IMR-90 (cell line): ENCODE measurements at regions not wholly inside any gene's neighbourhood (a gene's known extent, or its start where the extent isn't known, plus 50 kb on each side); places are given as distances from the start of the nearest gene placed in this dataset.

Experiments
- ATAC-seq: fragments of 200-7000 bp; cut with Tn5 transposase; 2 replicates; pipeline ENCODE4 v1.9.1; 2020; ENCODE audit warnings: low read depth, mild to moderate bottlenecking, moderate library complexity
- BruUV-seq: library from RNA; stranded (reverse); fragments of 400-500 nt; replicated peaks from 2 replicates; lab custom pipeline; 2021; lab: Mats Ljungman, UMichigan
- CTCF ChIA-PET: fragments of 300-600 bp; formaldehyde crosslinking; extraction: SDS; loops from one replicate; lab custom pipeline; 2021; ENCODE audit warnings: antibody characterized with exemption; lab: Yijun Ruan, JAX
- POLR2A ChIA-PET: fragments of 300-600 bp; sonication (Branson Sonifier 250); formaldehyde crosslinking; loops from one replicate; lab custom pipeline; 2022; ENCODE audit warnings: antibody characterized with exemption; ENCODE audit not compliant: unreplicated experiment; lab: Charles Lee
- DNase-seq: peaks from one replicate; pipeline ENCODE4 v3.0.0; 2013
- H2AFZ ChIP-seq: replicated peaks from 2 replicates; pipeline ENCODE3; 2013; ENCODE audit warnings: low read length, mild to moderate bottlenecking; ENCODE audit not compliant: poor library complexity
- H2AK5ac ChIP-seq: 2 replicates; pipeline ENCODE4 v1.6.1; 2013; ENCODE audit warnings: low read depth, low read length, inconsistent platforms
- H2AK9ac ChIP-seq: replicated peaks from 2 replicates; pipeline ENCODE3; 2013; ENCODE audit warnings: mild to moderate bottlenecking, low read depth, low read length, moderate library complexity; ENCODE audit not compliant: poor library complexity
- H2BK120ac ChIP-seq: 2 replicates; pipeline ENCODE4 v1.6.1; 2013; ENCODE audit warnings: low read depth, low read length, inconsistent platforms
- H2BK15ac ChIP-seq: 3 replicates; pipeline ENCODE4 v1.6.1; 2013; ENCODE audit warnings: low read depth, low read length, inconsistent platforms
- H2BK20ac ChIP-seq: 2 replicates; pipeline ENCODE4 v1.6.1; 2013; ENCODE audit warnings: low read depth, mild to moderate bottlenecking, inconsistent platforms, low read length, moderate library complexity
- H2BK5ac ChIP-seq: 2 replicates; pipeline ENCODE4 v1.6.1; 2013; ENCODE audit warnings: mild to moderate bottlenecking, low read depth, low read length, inconsistent platforms; ENCODE audit not compliant: poor library complexity, severe bottlenecking
- H3K14ac ChIP-seq: replicated peaks from 2 replicates; pipeline ENCODE4 v1.6.1; 2013; ENCODE audit warnings: low read depth, low read length, inconsistent platforms
- H3K18ac ChIP-seq: 2 replicates; pipeline ENCODE4 v1.6.1; 2013; ENCODE audit warnings: low read depth, low read length, control low read depth
- H3K23ac ChIP-seq: 2 replicates; pipeline ENCODE4 v1.6.1; 2013; ENCODE audit warnings: low read depth, low read length, inconsistent platforms
- H3K27ac ChIP-seq: 2 replicates; pipeline ENCODE4 v1.5.1; 2013; ENCODE audit warnings: mild to moderate bottlenecking, control low read depth, low read length; ENCODE audit not compliant: insufficient read depth
- H3K27me3 ChIP-seq: 2 replicates; pipeline ENCODE4 v1.6.1; 2013; ENCODE audit warnings: low read length; ENCODE audit not compliant: control insufficient read depth, insufficient read depth
- H3K36me3 ChIP-seq: 2 replicates; pipeline ENCODE4 v1.6.1; 2013; ENCODE audit warnings: low read length, mixed read lengths; ENCODE audit not compliant: control insufficient read depth, insufficient read depth
- H3K4ac ChIP-seq: 2 replicates; pipeline ENCODE4 v1.6.1; 2013; ENCODE audit warnings: low read depth, low read length, inconsistent platforms
- H3K4me1 ChIP-seq: 2 replicates; pipeline ENCODE4 v1.6.1; 2013; ENCODE audit warnings: low read length, mixed read lengths; ENCODE audit not compliant: control insufficient read depth, insufficient read depth
- H3K4me2 ChIP-seq: 2 replicates; pipeline ENCODE4 v1.6.1; 2013; ENCODE audit warnings: low read depth, mild to moderate bottlenecking, control low read depth, low read length, moderate library complexity
- H3K4me3 ChIP-seq: 2 replicates; pipeline ENCODE4 v1.5.1; 2013; ENCODE audit warnings: low read depth, mild to moderate bottlenecking, control low read depth, low read length, moderate library complexity; ENCODE audit not compliant: insufficient read depth
- H3K56ac ChIP-seq: 2 replicates; pipeline ENCODE4 v1.6.1; 2013; ENCODE audit warnings: low read length, inconsistent platforms; ENCODE audit not compliant: insufficient read depth; ENCODE audit errors: extremely low read depth
- H3K79me1 ChIP-seq, 2 experiments: 2 replicates each; pipeline ENCODE4 v1.6.1; 2013; ENCODE audit warnings: low read length in 2 of 2, inconsistent platforms in 1 of 2, low read depth in 1 of 2
- H3K9ac ChIP-seq: 2 replicates; pipeline ENCODE4 v1.6.1; 2013; ENCODE audit warnings: low read depth, low read length, control low read depth
- H3K9me1 ChIP-seq: 2 replicates; pipeline ENCODE4 v1.6.1; 2013; ENCODE audit warnings: low read length, inconsistent platforms; ENCODE audit not compliant: insufficient read depth
- H3K9me3 ChIP-seq: 2 replicates; pipeline ENCODE4 v1.6.1; 2013; ENCODE audit warnings: low read length; ENCODE audit not compliant: control insufficient read depth, insufficient read depth
- H4K20me1 ChIP-seq: 2 replicates; pipeline ENCODE4 v1.6.1; 2013; ENCODE audit warnings: low read length, inconsistent platforms; ENCODE audit not compliant: insufficient read depth
- H4K5ac ChIP-seq: 2 replicates; pipeline ENCODE4 v1.6.1; 2013; ENCODE audit warnings: mild to moderate bottlenecking, low read depth, low read length, control low read depth
- H4K8ac ChIP-seq, 2 experiments: 2 replicates each; pipeline ENCODE4 v1.6.1; 2013; ENCODE audit warnings: low read depth in 2 of 2, low read length in 2 of 2, control low read depth in 1 of 2, inconsistent platforms in 1 of 2
- H4K91ac ChIP-seq: 2 replicates; pipeline ENCODE4 v1.6.1; 2013; ENCODE audit warnings: low read depth, low read length, inconsistent platforms; ENCODE audit not compliant: insufficient read depth
- BHLHE40 ChIP-seq: fragments of 150-350 bp; IDR thresholded peaks from 2 replicates; pipeline ENCODE4 v1.6.1; 2016; ENCODE audit warnings: mild to moderate bottlenecking, low read depth, low read length
- CEBPB ChIP-seq: IDR thresholded peaks from 2 replicates; pipeline ENCODE4 v1.6.1; 2012; ENCODE audit warnings: low read depth, low read length, improper control_type of control experiment
- CHD1 ChIP-seq: IDR thresholded peaks from 2 replicates; pipeline ENCODE4 v1.6.1; 2012; ENCODE audit warnings: low read depth, low read length, improper control_type of control experiment
- CTCF ChIP-seq: conservative IDR thresholded peaks from 2 replicates; pipeline ENCODE4 v1.5.1; 2012; ENCODE audit warnings: mild to moderate bottlenecking, low read depth, low read length, improper control_type of control experiment
- ELK1 ChIP-seq: fragments of 150-350 bp; IDR thresholded peaks from 2 replicates; pipeline ENCODE4 v1.6.1; 2016; ENCODE audit warnings: low read depth, mild to moderate bottlenecking, low read length, moderate library complexity, borderline replicate concordance
- FOS ChIP-seq: fragments of 150-350 bp; IDR thresholded peaks from 2 replicates; pipeline ENCODE4 v1.6.1; 2016; ENCODE audit warnings: low read depth, low read length
- MAFK ChIP-seq: IDR thresholded peaks from 2 replicates; pipeline ENCODE4 v1.6.1; 2012; ENCODE audit warnings: low read depth, low read length, improper control_type of control experiment
- MAZ ChIP-seq: IDR thresholded peaks from 2 replicates; pipeline ENCODE4 v1.6.1; 2012; ENCODE audit warnings: low read depth, mild to moderate bottlenecking, low read length, improper control_type of control experiment, moderate library complexity, borderline replicate concordance
- MXI1 ChIP-seq: IDR thresholded peaks from 2 replicates; pipeline ENCODE4 v1.6.1; 2012; ENCODE audit warnings: low read depth, mild to moderate bottlenecking, low read length, moderate library complexity, borderline replicate concordance
- NFE2L2 ChIP-seq: fragments of 150-350 bp; IDR thresholded peaks from 2 replicates; pipeline ENCODE4 v1.6.1; 2016; ENCODE audit warnings: low read depth, mild to moderate bottlenecking, low read length
- POLR2A ChIP-seq: IDR thresholded peaks from 2 replicates; pipeline ENCODE4 v1.6.1; 2012; ENCODE audit warnings: mild to moderate bottlenecking, low read depth, low read length
- RAD21 ChIP-seq: IDR thresholded peaks from 2 replicates; pipeline ENCODE4 v1.6.1; 2012; ENCODE audit warnings: low read length, improper control_type of control experiment
- RCOR1 ChIP-seq: IDR thresholded peaks from 2 replicates; pipeline ENCODE4 v1.6.1; 2012; ENCODE audit warnings: mild to moderate bottlenecking, low read length, improper control_type of control experiment; ENCODE audit not compliant: insufficient replicate concordance
- RFX5 ChIP-seq: IDR thresholded peaks from 2 replicates; pipeline ENCODE4 v1.8.0; 2012; ENCODE audit warnings: low read depth, mild to moderate bottlenecking, low read length, moderate library complexity
- SMC3 ChIP-seq: fragments of 150-350 bp; IDR thresholded peaks from 2 replicates; pipeline ENCODE4 v1.6.1; 2016; ENCODE audit warnings: low read depth, mild to moderate bottlenecking, antibody characterized with exemption, low read length, moderate library complexity
- WGBS, 2 experiments: methylation state at CpG; one replicate each; pipeline versions ENCODE4 v1.1.5 to v1.1.7; 2013; ENCODE audit warnings: missing lambda C conversion rate in 2 of 2; ENCODE audit not compliant: insufficient read length in 1 of 2; ENCODE audit errors: extremely low coverage in 2 of 2; 5-methylcytosine and 5-hydroxymethylcytosine counted together
- dilution Hi-C: fragments of 300-500 bp; cut with HindIII; formaldehyde crosslinking; loops from one replicate; pipeline ENCODE4 v1.14.3; 2018; ENCODE audit warnings: low sequenced_read_pairs; ENCODE audit not compliant: unreplicated experiment
- in situ Hi-C: fragments of 300-500 bp; cut with MboI; formaldehyde crosslinking; loops from 3 replicates; pipeline ENCODE4 v1.14.3; 2019; ENCODE audit warnings: low sequenced_read_pairs, inconsistent platforms, mixed read lengths
- intact Hi-C: fragments of 100-400 bp; cut with micrococcal nuclease; formaldehyde crosslinking; loops from 2 replicates; pipeline ENCODE4 v1.10.0; 2022

GRCh38 chr22:22976033-22976922 lies 88.7 kb downstream of the IGLL5 start:
- Histone ChIP-seq H2BK120ac (no peak overlapping the region), H3K4me1 (no peaks in the 10 kb centered on the region), H4K20me1 (no peaks in the 10 kb centered on the region), H4K5ac (no peak overlapping the region), H3K23ac (no peak overlapping the region), H3K4me2 (no peak overlapping the region), H3K27me3 (no peaks in the 10 kb centered on the region), H4K8ac (no peak overlapping the region), H3K27ac (no peak overlapping the region), H3K4ac (no peak overlapping the region), H2BK5ac (no peak overlapping the region), H3K9me1 (no peaks in the 10 kb centered on the region), H3K4me3 (no peak overlapping the region), H3K79me1 (no peaks in the 10 kb centered on the region), H4K91ac (no peak overlapping the region), H3K9ac (no peak overlapping the region), H3K9me3 (no peaks in the 10 kb centered on the region), H3K18ac (no peak overlapping the region), H2AK5ac (no peak overlapping the region), H3K36me3 (no peaks in the 10 kb centered on the region), H2BK15ac (no peak overlapping the region), H3K14ac (no peak overlapping the region), H2AK9ac (no peak overlapping the region), H2BK20ac (no peak overlapping the region), H3K56ac (no peak overlapping the region), H2AFZ (no peak overlapping the region)
- dilution Hi-C loops (no loop called here), in situ Hi-C loops (no loop called here), intact Hi-C loops (no loop called here)
- ATAC-seq (no peak), DNase-seq (no peak)
- BruUV-seq, result no TSS peak
- 0% methylated on average over 1 of the region's 9 CpGs; no CpG with 5 or more reads in 1 of the 2 experiments for WGBS, 2 experiments
- TF ChIP-seq CTCF, result no peak
- no peak for TF ChIP-seq POLR2A
- TF ChIP-seq MAFK, result no peak
- no peak for TF ChIP-seq FOS
- no peak for TF ChIP-seq NFE2L2
- no peak for TF ChIP-seq SMC3
- TF ChIP-seq ELK1, result no peak
- no peak for TF ChIP-seq CEBPB
- no peak for TF ChIP-seq RAD21
- no peak for TF ChIP-seq BHLHE40
- no peak for TF ChIP-seq CHD1
- no peak for TF ChIP-seq RFX5
- TF ChIP-seq MXI1, result no peak
- TF ChIP-seq MAZ, result no peak
- TF ChIP-seq RCOR1, result no peak
- POLR2A ChIA-PET, result no interaction called here
- CTCF ChIA-PET, result no interaction called here
